NCI-H69 (cell line): ENCODE measurements at regions not wholly inside any gene's neighbourhood (a gene's known extent, or its start where the extent isn't known, plus 50 kb on each side); places are given as distances from the start of the nearest gene placed in this dataset.
"Not testable (repeated sequence)": the region's sequence is repeated elsewhere in the genome, so short reads cannot be mapped to it uniquely, and the experiment has no call there.

Source experiments
- DNase-seq: peaks from one replicate; lab custom pipeline; 2025; lab: John Stamatoyannopoulos, UW

GRCh38 chr3:4897765-4898453 is 81.3 kb upstream of the BHLHE40 start:
- no peak for DNase-seq

GRCh38 chr3:4898454-4899313 is 80.6 kb upstream of the BHLHE40 start:
- DNase-seq, result no peak

DNA sequence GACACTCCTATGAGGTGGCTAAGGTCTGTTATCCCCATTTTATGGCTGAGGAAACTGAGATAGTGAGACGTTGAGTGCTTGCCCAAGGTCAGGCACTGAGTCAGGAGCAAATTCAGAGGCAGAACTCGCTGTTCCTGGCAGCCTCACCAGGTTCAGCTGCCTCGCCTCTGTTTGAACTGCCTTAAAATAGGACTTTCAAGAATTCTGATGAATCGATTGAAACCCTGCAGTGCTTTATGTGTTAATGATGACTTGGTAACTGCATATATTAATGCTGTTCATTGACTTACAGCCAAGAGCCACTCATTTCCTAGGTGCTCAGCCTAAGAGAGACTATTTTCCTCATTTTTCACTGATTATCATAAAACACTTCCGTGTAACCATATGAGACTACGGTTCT is 79.5 kb upstream of the BHLHE40 start:
- DNase-seq, result no peak

DNA sequence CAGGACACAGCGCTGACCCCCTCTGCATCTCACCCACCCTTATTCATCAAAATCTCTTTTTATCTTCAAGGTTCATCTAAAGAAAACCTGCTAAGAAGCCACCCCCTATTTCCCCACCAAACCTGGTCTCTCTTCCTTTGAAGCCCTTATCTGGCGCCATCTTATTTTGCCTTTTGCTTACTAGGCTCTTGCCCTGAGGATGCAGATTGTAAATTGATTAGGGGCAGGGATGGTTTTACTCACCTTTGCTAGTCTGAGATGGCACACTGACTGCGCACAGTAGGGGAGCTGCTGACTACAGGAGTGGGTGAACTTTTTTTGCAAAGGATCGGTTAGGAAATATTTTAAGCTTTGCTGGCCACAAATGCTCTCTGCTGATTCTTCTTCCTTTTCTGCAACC is 78.9 kb upstream of the BHLHE40 start:
- no peak for DNase-seq

DNA sequence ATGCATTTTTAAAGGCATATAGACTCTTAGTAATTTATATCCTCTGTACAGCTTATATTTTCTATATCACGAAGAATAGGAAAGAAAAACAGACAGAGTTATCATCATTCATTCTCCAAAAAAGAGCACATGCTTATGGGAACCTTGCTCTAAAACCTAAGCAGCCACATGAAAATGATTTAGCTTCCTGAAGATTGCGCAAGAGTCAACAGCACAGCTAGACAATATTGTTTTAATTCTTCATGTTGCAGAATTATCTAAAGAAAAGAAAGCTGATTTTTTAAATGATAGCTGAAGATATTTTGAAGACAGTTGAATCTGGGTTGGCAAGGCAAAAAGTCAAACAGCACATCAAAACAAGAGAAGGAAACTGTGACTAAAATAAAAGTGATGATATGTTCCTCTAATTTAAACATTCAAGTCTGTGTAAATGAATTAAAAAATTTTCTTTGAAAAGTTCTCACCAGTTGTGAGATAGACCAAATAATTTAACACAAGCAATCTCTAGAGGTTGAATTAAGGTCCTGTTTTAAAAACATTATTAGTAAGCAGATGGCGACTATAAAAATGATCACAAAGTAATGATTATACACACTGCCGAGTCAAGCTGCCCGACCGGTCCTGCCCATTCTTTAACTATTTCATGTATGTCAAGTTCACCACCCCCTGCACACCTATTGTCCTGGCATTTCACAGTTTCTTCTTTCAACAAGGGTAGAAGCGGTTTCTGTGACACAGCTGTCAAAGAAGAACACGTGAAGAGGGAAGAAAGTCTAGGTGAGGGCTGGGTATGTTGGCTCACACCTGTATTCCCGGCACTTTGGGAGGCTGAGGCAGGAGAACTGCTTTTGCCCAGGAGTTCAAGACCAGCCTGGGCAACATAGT is 74.2 kb upstream of the BHLHE40 start:
- peak; percentile 89 for DNase-seq

GRCh38 chr3:4906107-4906621 is 73.1 kb upstream of the BHLHE40 start:
- DNase-seq, result peak; percentile 96

GRCh38 chr3:4907050-4907449 is 72.2 kb upstream of the BHLHE40 start:
- DNase-seq, result no peak

GRCh38 chr3:4907643-4908432 is 71.4 kb upstream of the BHLHE40 start:
- DNase-seq, result peak; percentile 31

DNA sequence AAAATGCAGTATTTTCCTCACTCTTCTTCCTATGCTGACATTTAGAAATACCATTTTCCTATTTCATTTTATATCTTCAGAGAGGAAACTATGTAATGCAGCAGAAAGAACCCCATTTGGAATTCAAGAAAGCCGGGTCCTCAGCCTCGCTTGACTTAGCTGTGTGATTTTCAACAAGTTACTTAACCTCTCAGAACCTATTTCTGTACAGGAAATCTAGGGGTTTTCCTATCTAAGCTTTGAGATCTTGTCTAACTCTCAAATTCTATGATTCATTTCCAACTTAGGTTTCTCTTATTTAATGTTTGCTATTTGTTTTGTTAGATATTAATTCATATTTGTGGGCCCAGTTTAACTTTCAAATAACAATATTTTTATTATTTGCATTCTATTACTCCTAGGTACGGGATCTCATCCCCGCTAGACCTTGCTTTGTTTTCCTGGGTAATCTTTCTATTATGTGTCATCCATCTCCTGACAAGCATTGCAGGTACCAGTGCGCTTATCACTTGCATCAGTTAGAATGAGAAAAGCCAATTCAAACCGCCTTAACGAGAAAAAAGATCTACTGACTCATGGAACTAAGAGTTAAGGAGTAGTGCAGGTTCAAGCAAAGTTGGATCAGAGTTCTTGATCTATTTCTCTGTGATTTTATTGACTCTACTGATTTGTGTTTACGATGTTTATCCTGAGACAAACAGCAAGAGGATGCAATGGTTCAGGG is 70.6 kb upstream of the BHLHE40 start:
- no peak for DNase-seq

- DNase-seq, result no peak
Observed at GRCh38 chr3:4914464-4914863, 64.8 kb upstream of the BHLHE40 start.

GRCh38 chr3:4921589-4921988 is 57.6 kb upstream of the BHLHE40 start:
- DNase-seq, result not testable (repeated sequence)

DNA sequence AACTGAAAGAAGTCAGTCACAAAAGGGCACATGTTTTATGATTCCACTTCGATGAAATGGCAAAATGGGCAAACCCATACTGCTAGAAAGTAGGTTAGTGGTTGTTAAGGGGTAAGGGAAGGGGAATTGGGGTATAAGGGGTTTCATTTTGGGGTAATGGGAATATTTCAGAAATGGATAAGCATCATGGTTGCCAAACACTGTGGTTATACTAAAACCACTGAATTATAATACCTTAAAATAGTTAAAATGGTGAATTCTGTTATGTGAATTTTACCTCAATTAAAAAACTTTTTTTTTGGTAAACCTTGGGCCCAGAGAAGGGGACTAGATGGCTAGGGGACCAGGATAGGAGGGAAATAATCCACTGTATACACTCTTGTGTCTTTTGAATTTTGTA is 52.3 kb upstream of the BHLHE40 start:
- no peak for DNase-seq

GRCh38 chr3:4928277-4928789 is 50.9 kb upstream of the BHLHE40 start:
- peak; percentile 4 for DNase-seq
